ENCODE measurements at regions not wholly inside any gene's neighbourhood (a gene's known extent, or its start where the extent isn't known, plus 50 kb on each side); places are given as distances from the start of the nearest gene placed in this dataset.

GRCh38 chr16:77564791-77565390 is 130.1 kb upstream of the ADAMTS18 start:
- no peaks in the 10 kb centered on the region for H3K36me3 ChIP-seq (replicated peaks)
- no peak overlapping the region for H3K4me3 ChIP-seq (ENCODE audit: low read depth, low read length)
- in situ Hi-C loops (cut with HindIII; ENCODE audit: low pct_ligation_motif_present, low sequenced_read_pairs): no loop called here
- H3K27ac ChIP-seq: peak overlapping the region; percentile 7
- DNase-seq: peak; percentile 57
- TF ChIP-seq CTCF (IDR thresholded peaks at IDR 0.05; ENCODE audit: low read depth, low read length, missing control alignments): no peak
- H3K27me3 ChIP-seq (replicated peaks): no peaks in the 10 kb centered on the region

GRCh38 chr16:77569406-77569805 is 134.6 kb upstream of the ADAMTS18 start:
- Histone ChIP-seq H3K27me3 (replicated peaks) (no peaks in the 10 kb centered on the region), H3K27ac (peak overlapping the region; percentile 17), H3K36me3 (replicated peaks) (no peaks in the 10 kb centered on the region), H3K4me3 (ENCODE audit: low read depth, low read length) (no peak overlapping the region)
- peak; percentile 35 for DNase-seq
- no peak for TF ChIP-seq CTCF (IDR thresholded peaks at IDR 0.05; ENCODE audit: low read depth, low read length, missing control alignments)
- in situ Hi-C loops (cut with HindIII; ENCODE audit: low pct_ligation_motif_present, low sequenced_read_pairs): no loop called here

GRCh38 chr16:77570574-77570973 is 135.7 kb upstream of the ADAMTS18 start:
- Histone ChIP-seq H3K27me3 (replicated peaks) (no peaks in the 10 kb centered on the region), H3K4me3 (ENCODE audit: low read depth, low read length) (no peak overlapping the region), H3K27ac (no peak overlapping the region), H3K36me3 (replicated peaks) (no peaks in the 10 kb centered on the region)
- TF ChIP-seq CTCF (IDR thresholded peaks at IDR 0.05; ENCODE audit: low read depth, low read length, missing control alignments): no peak
- no peak for DNase-seq
- in situ Hi-C loops (cut with HindIII; ENCODE audit: low pct_ligation_motif_present, low sequenced_read_pairs): no loop called here

- H3K4me3 ChIP-seq (ENCODE audit: low read depth, low read length): no peak overlapping the region
These were observed 136.5 kb upstream of the ADAMTS18 start for GRCh38 chr16:77571115-77571862.

GRCh38 chr16:77574867-77575624 is 140.2 kb upstream of the ADAMTS18 start:
- no peak for DNase-seq
- Histone ChIP-seq H3K27ac (no peak overlapping the region), H3K36me3 (replicated peaks) (no peaks in the 10 kb centered on the region), H3K27me3 (replicated peaks) (no peaks in the 10 kb centered on the region), H3K4me3 (ENCODE audit: low read depth, low read length) (no peak overlapping the region)
- in situ Hi-C loops (cut with HindIII; ENCODE audit: low pct_ligation_motif_present, low sequenced_read_pairs): loop anchor here (25.0 kb wide), 1 partner anchor 338 kb away; no protein-coding TSS in a partner anchor
- no peak for TF ChIP-seq CTCF (IDR thresholded peaks at IDR 0.05; ENCODE audit: low read depth, low read length, missing control alignments)

More at GRCh38 chr16:77571115-77571862, 136.5 kb upstream of the ADAMTS18 start:
- in situ Hi-C loops (cut with HindIII; ENCODE audit: low pct_ligation_motif_present, low sequenced_read_pairs): no loop called here
- H3K27ac ChIP-seq: no peak overlapping the region
- no peak for TF ChIP-seq CTCF (IDR thresholded peaks at IDR 0.05; ENCODE audit: low read depth, low read length, missing control alignments)
- H3K36me3 ChIP-seq (replicated peaks): no peaks in the 10 kb centered on the region
- DNase-seq: no peak
- no peaks in the 10 kb centered on the region for H3K27me3 ChIP-seq (replicated peaks)
